Spleen (tissue), 7 donors: ENCODE measurements at regions not wholly inside any gene's neighbourhood (a gene's known extent, or its start where the extent isn't known, plus 50 kb on each side); places are given as distances from the start of the nearest gene placed in this dataset.

Source experiments
- CTCF ChIP-seq, 11 experiments: fragments of 200-600 bp in 7 of 11; fragments of 450-650 bp in 4 of 11; sonication (generic) in 4 of 11; IDR thresholded peaks in 8 of 11; conservative IDR thresholded peaks in 3 of 11; 1 replicate in 7 of 11; 2 replicates in 4 of 11; pipeline versions ENCODE4 v1.4.0 to v1.8.0; 2016 to 2021; ENCODE audit warnings: antibody characterized with exemption in 11 of 11, inconsistent platforms in 4 of 11, mild to moderate bottlenecking in 1 of 11
- POLR2A ChIP-seq, 3 donors: fragments of 450-650 bp; IDR thresholded peaks; one replicate each; pipeline ENCODE4 v1.5.1; 2017; ENCODE audit warnings: antibody characterized with exemption in 3 of 3, mild to moderate bottlenecking in 1 of 3
- POLR2AphosphoS5 ChIP-seq, 3 donors: sonication (generic); formaldehyde crosslinking; IDR thresholded peaks; one replicate each; pipeline ENCODE4 v1.5.1; 2017; ENCODE audit warnings: antibody characterized with exemption in 3 of 3
- donor health status: DM: no; HTN: no; CAD: no; lungs with moderate emphysema.
- donor health status: DM: no; HTN: no; CAD: no.
- donor health status: DM: no; HTN: no; CAD: no.

GRCh38 chr14:100988411-100988900, 84.9 kb upstream of the RTL1 start:
- no peak for TF ChIP-seq POLR2A (IDR thresholded peaks at IDR 0.05)
- no peak for TF ChIP-seq CTCF (IDR thresholded peaks at IDR 0.05 in 8 of 11, conservative IDR thresholded peaks at IDR 0.05 in 3 of 11)
- TF ChIP-seq POLR2AphosphoS5 (IDR thresholded peaks at IDR 0.05) = no peak
